Trophoblast cell (in vitro differentiated cells and primary cell): ENCODE measurements at regions not wholly inside any gene's neighbourhood (a gene's known extent, or its start where the extent isn't known, plus 50 kb on each side); places are given as distances from the start of the nearest gene placed in this dataset.

Experiments
- DNase-seq, 2 donors: peaks; one replicate each; pipeline ENCODE4 v3.0.0-alpha.2; 2016
- H2AFZ ChIP-seq: 2 replicates; pipeline ENCODE4 v1.6.1; 2013; ENCODE audit warnings: low read length, moderate library complexity, mild to moderate bottlenecking; ENCODE audit not compliant: insufficient read depth, poor library complexity
- H2AK5ac ChIP-seq: 2 replicates; pipeline ENCODE4 v1.6.1; 2013; ENCODE audit warnings: mild to moderate bottlenecking, low read length
- H2BK120ac ChIP-seq: 2 replicates; pipeline ENCODE4 v1.6.1; 2013; ENCODE audit warnings: low read length, mild to moderate bottlenecking, moderate library complexity; ENCODE audit not compliant: insufficient read depth, poor library complexity
- H2BK12ac ChIP-seq: 2 replicates; pipeline ENCODE4 v1.6.1; 2013; ENCODE audit warnings: mild to moderate bottlenecking, low read length, moderate library complexity
- H2BK5ac ChIP-seq: 2 replicates; pipeline ENCODE4 v1.6.1; 2013; ENCODE audit warnings: low read length, low read depth, moderate library complexity, mild to moderate bottlenecking; ENCODE audit not compliant: poor library complexity
- H3K14ac ChIP-seq: 2 replicates; pipeline ENCODE4 v1.6.1; 2013; ENCODE audit warnings: mild to moderate bottlenecking, low read length
- H3K18ac ChIP-seq: 2 replicates; pipeline ENCODE4 v1.6.1; 2013; ENCODE audit warnings: mild to moderate bottlenecking, low read length
- H3K23ac ChIP-seq: 2 replicates; pipeline ENCODE4 v1.6.1; 2013; ENCODE audit warnings: low read length
- H3K27ac ChIP-seq: 2 replicates; pipeline ENCODE4 v1.5.1; 2013; ENCODE audit warnings: low read depth, mild to moderate bottlenecking, inconsistent platforms, low read length, moderate library complexity
- H3K27me3 ChIP-seq: 2 replicates; pipeline ENCODE4 v1.6.1; 2013; ENCODE audit warnings: inconsistent platforms, mild to moderate bottlenecking, low read length, moderate library complexity; ENCODE audit not compliant: insufficient read depth
- H3K36me3 ChIP-seq, 2 experiments: 1 replicate in 1 of 2; 2 replicates in 1 of 2; pipeline ENCODE4 v1.6.1; 2013; ENCODE audit warnings: low read length in 2 of 2, mild to moderate bottlenecking in 2 of 2, moderate library complexity in 1 of 2; ENCODE audit not compliant: insufficient read depth in 2 of 2, control insufficient read depth in 1 of 2
- H3K4ac ChIP-seq: 2 replicates; pipeline ENCODE4 v1.6.1; 2013; ENCODE audit warnings: low read depth, mild to moderate bottlenecking, low read length, moderate library complexity
- H3K4me1 ChIP-seq, 2 experiments: 1 replicate in 1 of 2; 2 replicates in 1 of 2; pipeline ENCODE4 v1.6.1; 2013; ENCODE audit warnings: low read length in 2 of 2, mild to moderate bottlenecking in 2 of 2, moderate library complexity in 1 of 2; ENCODE audit not compliant: insufficient read depth in 2 of 2, control insufficient read depth in 1 of 2
- H3K4me2 ChIP-seq: 2 replicates; pipeline ENCODE4 v1.6.1; 2013; ENCODE audit warnings: inconsistent platforms, mild to moderate bottlenecking, low read length, moderate library complexity
- H3K4me3 ChIP-seq: 2 replicates; pipeline ENCODE4 v1.5.1; 2013; ENCODE audit warnings: mild to moderate bottlenecking, low read depth, low read length, inconsistent platforms
- H3K79me1 ChIP-seq: one replicate; pipeline ENCODE4 v1.6.1; 2013; ENCODE audit warnings: low read length
- H3K79me2 ChIP-seq: 2 replicates; pipeline ENCODE4 v1.6.1; 2013; ENCODE audit warnings: low read length, mild to moderate bottlenecking; ENCODE audit not compliant: control insufficient read depth, insufficient read depth, poor library complexity
- H3K9ac ChIP-seq: 2 replicates; pipeline ENCODE4 v1.6.1; 2013; ENCODE audit warnings: mild to moderate bottlenecking, low read length
- H3K9me3 ChIP-seq: 2 replicates; pipeline ENCODE4 v1.6.1; 2013; ENCODE audit warnings: low read depth, mild to moderate bottlenecking, control low read depth, inconsistent platforms, low read length; ENCODE audit not compliant: insufficient read depth
- H4K12ac ChIP-seq: 2 replicates; pipeline ENCODE4 v1.6.1; 2013; ENCODE audit warnings: low read depth, mild to moderate bottlenecking, low read length, moderate library complexity
- H4K8ac ChIP-seq: 2 replicates; pipeline ENCODE4 v1.6.1; 2013; ENCODE audit warnings: low read depth, mild to moderate bottlenecking, low read length, moderate library complexity
- H4K91ac ChIP-seq: one replicate; pipeline ENCODE4 v1.6.1; 2013; ENCODE audit warnings: low read depth, mild to moderate bottlenecking, low read length, moderate library complexity
- WGBS: extraction: QIAGEN DNeasy Blood & Tissue Kit; methylation state at CpG from one replicate; pipeline ENCODE4 v1.1.7; 2013; ENCODE audit warnings: missing lambda C conversion rate; ENCODE audit not compliant: insufficient read length, insufficient coverage; ENCODE audit errors: extremely low coverage; 5-methylcytosine and 5-hydroxymethylcytosine counted together

DNA sequence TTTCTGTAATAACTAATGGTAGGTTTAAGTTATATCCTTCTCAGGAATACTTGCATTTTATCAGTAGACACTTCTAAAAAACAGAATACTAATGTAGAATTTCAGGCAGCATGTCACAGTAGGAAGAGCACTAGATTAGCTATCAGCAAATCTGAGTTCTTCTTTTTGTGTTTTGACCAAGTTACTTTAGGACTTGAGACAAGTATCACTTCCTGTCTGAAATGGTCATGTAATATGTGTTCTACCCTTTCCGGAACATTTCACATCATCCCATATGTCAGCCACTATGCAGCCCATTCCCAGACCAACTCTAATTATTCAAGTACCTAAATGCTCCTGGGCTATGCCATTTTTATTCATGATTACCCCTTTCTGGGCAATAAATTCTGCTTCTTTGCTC is 401.8 kb upstream of the RPS6KA3 start:
- WGBS = no CpG with 5 or more reads among the region's 1 CpG
- H4K8ac ChIP-seq = no peak overlapping the region

DNA sequence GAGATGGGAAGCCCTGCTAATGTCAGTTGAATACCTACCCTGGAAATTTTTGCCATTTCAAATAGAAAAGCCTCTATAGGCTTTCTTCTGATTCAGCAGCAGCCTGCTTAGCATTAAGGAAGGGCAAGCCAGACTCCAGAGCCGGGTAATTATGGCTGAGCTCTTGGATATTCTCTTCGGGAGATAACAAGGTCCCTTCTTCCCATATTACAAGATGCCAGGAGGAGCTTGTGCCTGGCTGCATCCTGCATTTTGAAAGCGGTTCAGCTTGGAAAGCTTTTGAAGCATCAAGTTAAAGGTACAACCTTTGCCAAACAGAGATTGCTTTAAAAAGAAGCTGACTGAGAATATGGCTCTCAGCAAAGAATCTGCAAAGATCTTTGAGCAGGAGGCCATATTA is 399.6 kb upstream of the RPS6KA3 start:
- H2AK5ac ChIP-seq = no peak overlapping the region
- no peak for DNase-seq
- no CpG with 5 or more reads among the region's 3 CpGs for WGBS

More for the DNA sequence above, 401.8 kb upstream of the RPS6KA3 start:
- Histone ChIP-seq H3K18ac (no peak overlapping the region), H2BK12ac (no peak overlapping the region), H3K9ac (no peak overlapping the region), H4K91ac (no peak overlapping the region), H3K27ac (no peak overlapping the region), H3K14ac (no peak overlapping the region), H2BK5ac (no peak overlapping the region), H3K9me3 (no peaks in the 10 kb centered on the region), H2AK5ac (no peak overlapping the region), H3K4me1 (no peaks in the 10 kb centered on the region), H3K4ac (no peak overlapping the region), H3K23ac (no peak overlapping the region), H3K79me2 (no peaks in the 10 kb centered on the region), H4K12ac (no peak overlapping the region), H3K79me1 (no peaks in the 10 kb centered on the region), H2BK120ac (no peak overlapping the region), H3K4me2 (no peak overlapping the region), H3K36me3 (no peaks in the 10 kb centered on the region), H3K27me3 (no peaks in the 10 kb centered on the region), H2AFZ (no peak overlapping the region), H3K4me3 (no peak overlapping the region)
- DNase-seq = no peak

DNA sequence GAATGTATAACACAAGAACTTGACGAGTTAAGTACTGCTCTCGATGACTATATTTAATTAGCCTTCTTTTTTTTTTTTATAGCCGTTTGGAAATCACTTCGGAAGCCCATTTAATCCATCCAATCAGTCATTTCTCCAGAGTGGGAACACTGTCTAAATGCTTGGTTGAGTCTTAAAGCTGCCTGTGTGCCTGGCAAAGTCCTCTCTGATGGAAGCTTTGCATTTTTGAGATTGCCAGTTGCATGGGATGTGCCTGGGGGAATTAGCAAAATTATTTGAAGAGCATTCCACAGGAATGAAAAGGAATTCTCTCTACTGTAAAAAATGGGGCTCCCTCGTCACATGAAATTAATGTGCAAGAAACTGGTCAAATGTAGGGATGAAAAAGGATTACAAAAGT is 398.8 kb upstream of the RPS6KA3 start:
- no peak overlapping the region for H3K27ac ChIP-seq
- no peaks in the 10 kb centered on the region for H3K36me3 ChIP-seq
- no peak overlapping the region for H3K4ac ChIP-seq
- no peak overlapping the region for H3K4me3 ChIP-seq
- H3K27me3 ChIP-seq = no peaks in the 10 kb centered on the region
- H3K4me2 ChIP-seq = no peak overlapping the region
- H2BK12ac ChIP-seq = no peak overlapping the region
- no peak overlapping the region for H3K23ac ChIP-seq
- H2BK120ac ChIP-seq = no peak overlapping the region
- peaks cover 0 to 3% of the 10 kb centered on the region in 2 experiments for H3K4me1 ChIP-seq
- H2AFZ ChIP-seq = no peak overlapping the region
- no peak overlapping the region for H4K91ac ChIP-seq
- H3K14ac ChIP-seq = no peak overlapping the region
- H2AK5ac ChIP-seq = no peak overlapping the region
- no peaks in the 10 kb centered on the region for H3K9me3 ChIP-seq
- WGBS = no CpG with 5 or more reads among the region's 5 CpGs
- H3K79me1 ChIP-seq = no peaks in the 10 kb centered on the region
- no peak overlapping the region for H2BK5ac ChIP-seq
- no peaks in the 10 kb centered on the region for H3K79me2 ChIP-seq
- peak in 1 of 2 donors; percentile 7 for DNase-seq
- H3K9ac ChIP-seq = no peak overlapping the region
- no peak overlapping the region for H3K18ac ChIP-seq
- no peak overlapping the region for H4K8ac ChIP-seq
- H4K12ac ChIP-seq = no peak overlapping the region

More for the DNA sequence above, 399.6 kb upstream of the RPS6KA3 start:
- no peaks in the 10 kb centered on the region for H3K79me2 ChIP-seq
- no peak overlapping the region for H2BK12ac ChIP-seq
- H3K4ac ChIP-seq = no peak overlapping the region
- H3K4me2 ChIP-seq = no peak overlapping the region
- H2BK5ac ChIP-seq = no peak overlapping the region
- no peak overlapping the region for H3K14ac ChIP-seq
- no peak overlapping the region for H4K91ac ChIP-seq
- no peak overlapping the region for H4K8ac ChIP-seq
- no peak overlapping the region for H2BK120ac ChIP-seq
- H3K4me1 ChIP-seq = peaks cover 0 to 3% of the 10 kb centered on the region in 2 experiments
- H2AFZ ChIP-seq = no peak overlapping the region
- no peaks in the 10 kb centered on the region for H3K27me3 ChIP-seq
- peak overlapping the region; percentile 26 for H3K27ac ChIP-seq
- H3K9me3 ChIP-seq = no peaks in the 10 kb centered on the region
- H3K36me3 ChIP-seq = no peaks in the 10 kb centered on the region
- H3K9ac ChIP-seq = no peak overlapping the region
- no peak overlapping the region for H3K4me3 ChIP-seq
- H3K18ac ChIP-seq = no peak overlapping the region
- H3K23ac ChIP-seq = no peak overlapping the region
- no peaks in the 10 kb centered on the region for H3K79me1 ChIP-seq
- H4K12ac ChIP-seq = no peak overlapping the region

DNA sequence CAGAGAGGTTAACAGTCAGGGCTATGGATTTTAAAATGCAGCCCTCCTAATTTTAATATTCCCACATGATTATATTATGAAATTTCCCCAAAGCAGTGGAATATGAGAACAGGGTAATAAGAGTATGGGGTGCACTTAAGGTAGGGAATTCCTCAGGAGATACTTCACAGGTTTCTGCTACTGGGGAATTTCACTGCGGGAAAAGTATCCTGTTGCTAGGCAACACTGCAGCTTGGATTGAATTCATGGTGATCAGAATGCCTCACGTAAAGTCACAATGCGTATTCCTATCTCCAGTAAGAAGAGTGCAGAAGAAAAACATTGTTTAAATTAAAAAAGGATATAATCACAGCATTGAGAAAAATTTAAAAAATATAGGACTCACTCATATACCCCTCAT is 398.1 kb upstream of the RPS6KA3 start:
- Histone ChIP-seq H4K8ac (no peak overlapping the region), H3K27me3 (no peaks in the 10 kb centered on the region), H3K27ac (no peak overlapping the region), H2BK5ac (no peak overlapping the region), H3K36me3 (no peaks in the 10 kb centered on the region), H4K91ac (no peak overlapping the region), H3K9me3 (no peaks in the 10 kb centered on the region), H3K14ac (no peak overlapping the region), H2AK5ac (no peak overlapping the region), H3K4me2 (no peak overlapping the region), H4K12ac (no peak overlapping the region), H3K9ac (no peak overlapping the region), H2BK12ac (no peak overlapping the region), H3K4me1 (peaks cover 0 to 3% of the 10 kb centered on the region in 2 experiments), H3K18ac (no peak overlapping the region), H2BK120ac (no peak overlapping the region), H3K79me2 (no peaks in the 10 kb centered on the region), H3K4ac (no peak overlapping the region), H2AFZ (no peak overlapping the region), H3K4me3 (no peak overlapping the region), H3K23ac (no peak overlapping the region), H3K79me1 (no peaks in the 10 kb centered on the region)
- no CpG with 5 or more reads among the region's 3 CpGs for WGBS
- peak in 1 of 2 donors; percentile 19 for DNase-seq
